ENCODE measurements at regions not wholly inside any gene's neighbourhood (a gene's known extent, or its start where the extent isn't known, plus 50 kb on each side); places are given as distances from the start of the nearest gene placed in this dataset.

- ChIA-PET POLR2A (ENCODE audit: low non-redundant PET) (no interaction called here), CTCF (interaction anchor here (0.5 kb wide), 1 partner anchor 221 kb away, joined by 4 read pairs; no protein-coding TSS in a partner anchor)
- no peak for DNase-seq (ENCODE audit: low spot score)
- TF ChIP-seq CTCF (conservative IDR thresholded peaks at IDR 0.05; ENCODE audit: low read depth): no peak
- no peak overlapping the region for H3K27ac ChIP-seq
Observed at GRCh38 chr14:53515276-53515675, 362.2 kb upstream of the DDHD1 start.

- ChIA-PET POLR2A (ENCODE audit: low non-redundant PET) (no interaction called here), CTCF (no interaction called here)
- no peak overlapping the region for H3K27ac ChIP-seq
- DNase-seq (ENCODE audit: low spot score): no peak
- TF ChIP-seq CTCF (conservative IDR thresholded peaks at IDR 0.05; ENCODE audit: low read depth): no peak
Observed at GRCh38 chr14:53514197-53514596, 361.1 kb upstream of the DDHD1 start.

- ChIA-PET CTCF (interaction anchor here (0.6 kb wide), 1 partner anchor 730 kb away, joined by 3 read pairs; no protein-coding TSS in a partner anchor), POLR2A (ENCODE audit: low non-redundant PET) (interaction anchor here (0.6 kb wide), 1 partner anchor 162 kb away, joined by 4 read pairs; no protein-coding TSS in a partner anchor)
- no peak for TF ChIP-seq CTCF (conservative IDR thresholded peaks at IDR 0.05; ENCODE audit: low read depth)
- peak overlapping the region; percentile 99 for H3K27ac ChIP-seq
- DNase-seq (ENCODE audit: low spot score): peak; percentile 20
Observed at GRCh38 chr14:53510281-53510912, 357.3 kb upstream of the DDHD1 start.

- TF ChIP-seq CTCF (conservative IDR thresholded peaks at IDR 0.05; ENCODE audit: low read depth): no peak
- ChIA-PET POLR2A (ENCODE audit: low non-redundant PET) (interaction anchor here (0.6 kb wide), 1 partner anchor 161 kb away, joined by 4 read pairs; no protein-coding TSS in a partner anchor), CTCF (interaction anchor here (0.6 to 0.7 kb wide), 2 partner anchors 22 to 731 kb away, joined by 3 read pairs; no protein-coding TSS in a partner anchor)
- DNase-seq (ENCODE audit: low spot score): peak; percentile 72
- H3K27ac ChIP-seq: peak overlapping the region; percentile 99
Observed at GRCh38 chr14:53509276-53510244, 356.4 kb upstream of the DDHD1 start.

- DNase-seq (ENCODE audit: low spot score): no peak
- CTCF ChIA-PET: no interaction called here
- POLR2A ChIA-PET (ENCODE audit: low non-redundant PET): no interaction called here
- no peak overlapping the region for H3K27ac ChIP-seq
- no peak for TF ChIP-seq CTCF (conservative IDR thresholded peaks at IDR 0.05; ENCODE audit: low read depth)
Observed at GRCh38 chr14:53501361-53502211, 348.5 kb upstream of the DDHD1 start.

GRCh38 chr14:53500191-53500590 lies 347.1 kb upstream of the DDHD1 start:
- H3K27ac ChIP-seq: no peak overlapping the region
- TF ChIP-seq CTCF (conservative IDR thresholded peaks at IDR 0.05; ENCODE audit: low read depth): no peak
- ChIA-PET CTCF (no interaction called here), POLR2A (ENCODE audit: low non-redundant PET) (no interaction called here)
- DNase-seq (ENCODE audit: low spot score): no peak
